GM23338 (cell line): ENCODE measurements at regions not wholly inside any gene's neighbourhood (a gene's known extent, or its start where the extent isn't known, plus 50 kb on each side); places are given as distances from the start of the nearest gene placed in this dataset.

Experiments
- ATAC-seq: fragments of 200-7000 bp; cut with Tn5 transposase; 3 replicates; pipeline ENCODE4 v1.9.1; 2020
- DNase-seq: peaks from one replicate; pipeline ENCODE4 v3.0.0-alpha.2; 2015; ENCODE audit warnings: low spot score
- H2AFZ ChIP-seq: fragments of 200-600 bp; sonication (generic); 2 replicates; pipeline ENCODE4 v1.8.0; 2016; ENCODE audit warnings: antibody characterized with exemption, mild to moderate bottlenecking, moderate library complexity
- H3F3A ChIP-seq: fragments of 200-600 bp; sonication (generic); replicated peaks from 2 replicates; pipeline ENCODE4 v1.8.0; 2017; ENCODE audit warnings: antibody characterized with exemption, mixed run types, low read depth
- H3K27ac ChIP-seq: fragments of 200-600 bp; sonication (generic); 2 replicates; pipeline ENCODE4 v1.6.1; 2016; ENCODE audit warnings: low read depth
- H3K27me3 ChIP-seq: fragments of 200-600 bp; sonication (generic); 2 replicates; pipeline ENCODE4 v1.8.0; 2016; ENCODE audit warnings: mild to moderate bottlenecking, mixed run types, moderate library complexity; ENCODE audit not compliant: insufficient read depth
- H3K36me3 ChIP-seq: fragments of 200-600 bp; sonication (generic); 2 replicates; pipeline ENCODE4 v1.8.0; 2016; ENCODE audit warnings: mild to moderate bottlenecking; ENCODE audit not compliant: insufficient read depth
- H3K4me1 ChIP-seq: fragments of 200-600 bp; sonication (generic); 2 replicates; pipeline ENCODE4 v1.8.0; 2016; ENCODE audit warnings: mild to moderate bottlenecking, moderate library complexity; ENCODE audit not compliant: insufficient read depth
- H3K4me2 ChIP-seq: fragments of 200-600 bp; sonication (generic); 2 replicates; pipeline ENCODE4 v1.7.1; 2017; ENCODE audit warnings: mixed run types
- H3K4me3 ChIP-seq: fragments of 200-600 bp; sonication (generic); 2 replicates; pipeline ENCODE4 v1.6.1; 2016; ENCODE audit warnings: mixed run types
- H3K79me2 ChIP-seq: fragments of 200-600 bp; sonication (generic); replicated peaks from 2 replicates; pipeline ENCODE4 v1.8.0; 2017; ENCODE audit warnings: mild to moderate bottlenecking; ENCODE audit not compliant: insufficient read depth
- H3K9me2 ChIP-seq: fragments of 200-600 bp; sonication (generic); 2 replicates; pipeline ENCODE4 v1.8.0; 2017; ENCODE audit not compliant: insufficient read depth
- H4K20me1 ChIP-seq: fragments of 200-600 bp; sonication (generic); replicated peaks from 2 replicates; pipeline ENCODE4 v1.8.0; 2017; ENCODE audit warnings: mild to moderate bottlenecking; ENCODE audit not compliant: insufficient read depth
- H3K27ac Mint-ChIP-seq: 2 replicates; pipeline ENCODE4 v1.8.0; 2020; ENCODE audit warnings: inconsistent platforms, mild to moderate bottlenecking, moderate library complexity, mixed read lengths
- H3K27me3 Mint-ChIP-seq: 3 replicates; pipeline ENCODE4 v1.8.0; 2022; ENCODE audit warnings: low read depth, mild to moderate bottlenecking, moderate library complexity, mixed read lengths, inconsistent platforms; ENCODE audit not compliant: insufficient read depth, poor library complexity
- H3K36me3 Mint-ChIP-seq: 3 replicates; pipeline ENCODE4 v1.8.0; 2021; ENCODE audit warnings: low read depth, mild to moderate bottlenecking, inconsistent platforms, moderate library complexity, mixed read lengths
- H3K4me1 Mint-ChIP-seq: 3 replicates; pipeline ENCODE4 v1.8.0; 2020; ENCODE audit warnings: mild to moderate bottlenecking, inconsistent platforms, mixed read lengths
- H3K4me3 Mint-ChIP-seq: 3 replicates; pipeline ENCODE4 v1.8.0; 2021; ENCODE audit warnings: moderate library complexity, mild to moderate bottlenecking, inconsistent platforms, mixed read lengths
- H3K9me3 Mint-ChIP-seq: 3 replicates; pipeline ENCODE4 v1.8.0; 2020; ENCODE audit warnings: moderate library complexity, mild to moderate bottlenecking, inconsistent platforms, mixed read lengths
- CREB1 ChIP-seq: fragments of 250-450 bp; sonication (Bioruptor Pico); IDR thresholded peaks from 2 replicates; pipeline ENCODE4 v1.5.0; 2020; ENCODE audit warnings: low read depth, mild to moderate bottlenecking, moderate library complexity
- EZH2 ChIP-seq: fragments of 200-600 bp; sonication (generic); IDR thresholded peaks from one replicate; pipeline ENCODE4 v1.8.0; 2017; ENCODE audit warnings: antibody characterized with exemption, mild to moderate bottlenecking, low read depth; ENCODE audit not compliant: unreplicated experiment
- EZH2phosphoT487 ChIP-seq: fragments of 200-600 bp; sonication (generic); IDR thresholded peaks from one replicate; pipeline ENCODE4 v1.8.1; 2018; ENCODE audit warnings: antibody characterized with exemption; ENCODE audit not compliant: unreplicated experiment
- JUNB ChIP-seq: IDR thresholded peaks from one replicate; pipeline ENCODE4 v1.6.1; 2016; ENCODE audit warnings: antibody characterized with exemption; ENCODE audit not compliant: unreplicated experiment
- NANOG ChIP-seq: IDR thresholded peaks from 2 replicates; pipeline ENCODE4 v1.6.1; 2016; ENCODE audit warnings: antibody characterized with exemption, borderline replicate concordance
- POLR2AphosphoS5 ChIP-seq: IDR thresholded peaks from 2 replicates; pipeline ENCODE4 v1.6.1; 2016; ENCODE audit warnings: antibody characterized with exemption, low read depth
- STAT1 ChIP-seq: IDR thresholded peaks from one replicate; pipeline ENCODE4 v1.6.1; 2016; ENCODE audit warnings: antibody characterized with exemption; ENCODE audit not compliant: unreplicated experiment
- ZNF114 ChIP-seq: fragments of 250-450 bp; sonication (Bioruptor Pico); IDR thresholded peaks from 2 replicates; pipeline ENCODE4 v1.5.0; 2020; ENCODE audit warnings: mild to moderate bottlenecking, moderate library complexity
- ZNF331 ChIP-seq: fragments of 250-450 bp; sonication (Bioruptor Pico); IDR thresholded peaks from 2 replicates; pipeline ENCODE4 v1.5.0; 2020; ENCODE audit warnings: low read depth, mild to moderate bottlenecking, moderate library complexity
- TF ChIP-seq, protein P1 (sequence below), 2 experiments: fragments of 200-600 bp in 1 of 2; sonication (generic) in 1 of 2; conservative IDR thresholded peaks; 2 replicates each; pipeline versions ENCODE4 v1.5.1 to v1.6.1; 2016 to 2017; ENCODE audit warnings: antibody characterized with exemption in 2 of 2, low read depth in 2 of 2, mild to moderate bottlenecking in 2 of 2, moderate library complexity in 1 of 2
- TF ChIP-seq, protein P2 (sequence below): fragments of 250-450 bp; sonication (Bioruptor Pico); IDR thresholded peaks from 2 replicates; pipeline ENCODE4 v1.5.0; 2020; ENCODE audit warnings: mild to moderate bottlenecking, moderate library complexity
- TF ChIP-seq, protein P3 (sequence below): IDR thresholded peaks from 2 replicates; pipeline ENCODE4 v1.6.1; 2016; ENCODE audit warnings: antibody characterized with exemption
- TF ChIP-seq, protein P4 (sequence below): IDR thresholded peaks from one replicate; pipeline ENCODE4 v1.6.1; 2018; ENCODE audit warnings: antibody characterized with exemption; ENCODE audit not compliant: unreplicated experiment

DNA sequence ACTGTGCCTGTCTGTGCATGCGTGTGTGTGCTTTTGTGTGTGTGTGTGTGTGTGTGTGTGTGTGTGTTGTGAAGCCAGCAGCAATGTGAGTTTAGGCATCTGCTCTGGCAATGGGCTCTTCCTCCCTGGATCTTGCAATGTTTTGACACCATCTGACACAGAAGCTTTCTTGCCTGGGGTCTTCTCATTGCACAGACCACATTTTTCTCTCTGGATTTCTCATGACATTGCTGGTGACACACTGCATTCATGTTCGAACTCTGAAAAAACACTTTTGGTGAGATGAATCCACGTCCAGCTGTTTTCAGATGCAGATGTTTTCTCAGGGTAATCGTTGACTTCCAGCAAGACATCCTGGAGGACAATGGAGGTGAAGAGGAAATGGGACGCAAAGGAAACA is 63.0 kb upstream of the FZD8 start:
- no peak overlapping the region for H3K27ac Mint-ChIP-seq
- H3K4me2 ChIP-seq: 0 out of 2 replicates have a peak overlapping the region, but pooled peaks have one; percentile 20
- H3K36me3 Mint-ChIP-seq: peaks cover 6% of the 10 kb centered on the region; the same call in 2 of the 3 replicates
- no peak overlapping the region for H3K4me3 ChIP-seq
- DNase-seq (no peak), ATAC-seq (no peak)
- no peak for TF ChIP-seq NANOG
- TF ChIP-seq, protein P1, sequence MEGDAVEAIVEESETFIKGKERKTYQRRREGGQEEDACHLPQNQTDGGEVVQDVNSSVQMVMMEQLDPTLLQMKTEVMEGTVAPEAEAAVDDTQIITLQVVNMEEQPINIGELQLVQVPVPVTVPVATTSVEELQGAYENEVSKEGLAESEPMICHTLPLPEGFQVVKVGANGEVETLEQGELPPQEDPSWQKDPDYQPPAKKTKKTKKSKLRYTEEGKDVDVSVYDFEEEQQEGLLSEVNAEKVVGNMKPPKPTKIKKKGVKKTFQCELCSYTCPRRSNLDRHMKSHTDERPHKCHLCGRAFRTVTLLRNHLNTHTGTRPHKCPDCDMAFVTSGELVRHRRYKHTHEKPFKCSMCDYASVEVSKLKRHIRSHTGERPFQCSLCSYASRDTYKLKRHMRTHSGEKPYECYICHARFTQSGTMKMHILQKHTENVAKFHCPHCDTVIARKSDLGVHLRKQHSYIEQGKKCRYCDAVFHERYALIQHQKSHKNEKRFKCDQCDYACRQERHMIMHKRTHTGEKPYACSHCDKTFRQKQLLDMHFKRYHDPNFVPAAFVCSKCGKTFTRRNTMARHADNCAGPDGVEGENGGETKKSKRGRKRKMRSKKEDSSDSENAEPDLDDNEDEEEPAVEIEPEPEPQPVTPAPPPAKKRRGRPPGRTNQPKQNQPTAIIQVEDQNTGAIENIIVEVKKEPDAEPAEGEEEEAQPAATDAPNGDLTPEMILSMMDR (conservative IDR thresholded peaks at IDR 0.05; ENCODE audit: low read depth in 2 of 2): no peak
- no peak for TF ChIP-seq CREB1 (CRISPR knock-in tag)
- no peak for TF ChIP-seq ZNF114
- no peak for TF ChIP-seq POLR2AphosphoS5
- no peak for TF ChIP-seq JUNB
- no peak for TF ChIP-seq EZH2phosphoT487
- no peak for TF ChIP-seq ZNF331
- TF ChIP-seq, protein P2, sequence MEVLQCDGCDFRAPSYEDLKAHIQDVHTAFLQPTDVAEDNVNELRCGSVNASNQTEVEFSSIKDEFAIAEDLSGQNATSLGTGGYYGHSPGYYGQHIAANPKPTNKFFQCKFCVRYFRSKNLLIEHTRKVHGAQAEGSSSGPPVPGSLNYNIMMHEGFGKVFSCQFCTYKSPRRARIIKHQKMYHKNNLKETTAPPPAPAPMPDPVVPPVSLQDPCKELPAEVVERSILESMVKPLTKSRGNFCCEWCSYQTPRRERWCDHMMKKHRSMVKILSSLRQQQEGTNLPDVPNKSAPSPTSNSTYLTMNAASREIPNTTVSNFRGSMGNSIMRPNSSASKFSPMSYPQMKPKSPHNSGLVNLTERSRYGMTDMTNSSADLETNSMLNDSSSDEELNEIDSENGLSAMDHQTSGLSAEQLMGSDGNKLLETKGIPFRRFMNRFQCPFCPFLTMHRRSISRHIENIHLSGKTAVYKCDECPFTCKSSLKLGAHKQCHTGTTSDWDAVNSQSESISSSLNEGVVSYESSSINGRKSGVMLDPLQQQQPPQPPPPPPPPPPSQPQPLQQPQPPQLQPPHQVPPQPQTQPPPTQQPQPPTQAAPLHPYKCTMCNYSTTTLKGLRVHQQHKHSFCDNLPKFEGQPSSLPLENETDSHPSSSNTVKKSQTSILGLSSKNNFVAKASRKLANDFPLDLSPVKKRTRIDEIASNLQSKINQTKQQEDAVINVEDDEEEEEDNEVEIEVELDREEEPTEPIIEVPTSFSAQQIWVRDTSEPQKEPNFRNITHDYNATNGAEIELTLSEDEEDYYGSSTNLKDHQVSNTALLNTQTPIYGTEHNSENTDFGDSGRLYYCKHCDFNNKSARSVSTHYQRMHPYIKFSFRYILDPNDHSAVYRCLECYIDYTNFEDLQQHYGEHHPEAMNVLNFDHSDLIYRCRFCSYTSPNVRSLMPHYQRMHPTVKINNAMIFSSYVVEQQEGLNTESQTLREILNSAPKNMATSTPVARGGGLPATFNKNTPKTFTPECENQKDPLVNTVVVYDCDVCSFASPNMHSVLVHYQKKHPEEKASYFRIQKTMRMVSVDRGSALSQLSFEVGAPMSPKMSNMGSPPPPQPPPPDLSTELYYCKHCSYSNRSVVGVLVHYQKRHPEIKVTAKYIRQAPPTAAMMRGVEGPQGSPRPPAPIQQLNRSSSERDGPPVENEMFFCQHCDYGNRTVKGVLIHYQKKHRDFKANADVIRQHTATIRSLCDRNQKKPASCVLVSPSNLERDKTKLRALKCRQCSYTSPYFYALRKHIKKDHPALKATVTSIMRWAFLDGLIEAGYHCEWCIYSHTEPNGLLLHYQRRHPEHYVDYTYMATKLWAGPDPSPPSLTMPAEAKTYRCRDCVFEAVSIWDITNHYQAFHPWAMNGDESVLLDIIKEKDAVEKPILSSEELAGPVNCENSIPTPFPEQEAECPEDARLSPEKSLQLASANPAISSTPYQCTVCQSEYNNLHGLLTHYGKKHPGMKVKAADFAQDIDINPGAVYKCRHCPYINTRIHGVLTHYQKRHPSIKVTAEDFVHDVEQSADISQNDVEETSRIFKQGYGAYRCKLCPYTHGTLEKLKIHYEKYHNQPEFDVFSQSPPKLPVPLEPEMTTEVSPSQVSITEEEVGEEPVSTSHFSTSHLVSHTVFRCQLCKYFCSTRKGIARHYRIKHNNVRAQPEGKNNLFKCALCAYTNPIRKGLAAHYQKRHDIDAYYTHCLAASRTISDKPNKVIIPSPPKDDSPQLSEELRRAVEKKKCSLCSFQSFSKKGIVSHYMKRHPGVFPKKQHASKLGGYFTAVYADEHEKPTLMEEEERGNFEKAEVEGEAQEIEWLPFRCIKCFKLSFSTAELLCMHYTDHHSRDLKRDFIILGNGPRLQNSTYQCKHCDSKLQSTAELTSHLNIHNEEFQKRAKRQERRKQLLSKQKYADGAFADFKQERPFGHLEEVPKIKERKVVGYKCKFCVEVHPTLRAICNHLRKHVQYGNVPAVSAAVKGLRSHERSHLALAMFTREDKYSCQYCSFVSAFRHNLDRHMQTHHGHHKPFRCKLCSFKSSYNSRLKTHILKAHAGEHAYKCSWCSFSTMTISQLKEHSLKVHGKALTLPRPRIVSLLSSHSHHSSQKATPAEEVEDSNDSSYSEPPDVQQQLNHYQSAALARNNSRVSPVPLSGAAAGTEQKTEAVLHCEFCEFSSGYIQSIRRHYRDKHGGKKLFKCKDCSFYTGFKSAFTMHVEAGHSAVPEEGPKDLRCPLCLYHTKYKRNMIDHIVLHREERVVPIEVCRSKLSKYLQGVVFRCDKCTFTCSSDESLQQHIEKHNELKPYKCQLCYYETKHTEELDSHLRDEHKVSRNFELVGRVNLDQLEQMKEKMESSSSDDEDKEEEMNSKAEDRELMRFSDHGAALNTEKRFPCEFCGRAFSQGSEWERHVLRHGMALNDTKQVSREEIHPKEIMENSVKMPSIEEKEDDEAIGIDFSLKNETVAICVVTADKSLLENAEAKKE (CRISPR knock-in tag): no peak
- TF ChIP-seq, protein P3, sequence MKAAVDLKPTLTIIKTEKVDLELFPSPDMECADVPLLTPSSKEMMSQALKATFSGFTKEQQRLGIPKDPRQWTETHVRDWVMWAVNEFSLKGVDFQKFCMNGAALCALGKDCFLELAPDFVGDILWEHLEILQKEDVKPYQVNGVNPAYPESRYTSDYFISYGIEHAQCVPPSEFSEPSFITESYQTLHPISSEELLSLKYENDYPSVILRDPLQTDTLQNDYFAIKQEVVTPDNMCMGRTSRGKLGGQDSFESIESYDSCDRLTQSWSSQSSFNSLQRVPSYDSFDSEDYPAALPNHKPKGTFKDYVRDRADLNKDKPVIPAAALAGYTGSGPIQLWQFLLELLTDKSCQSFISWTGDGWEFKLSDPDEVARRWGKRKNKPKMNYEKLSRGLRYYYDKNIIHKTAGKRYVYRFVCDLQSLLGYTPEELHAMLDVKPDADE: no peak
- no peak for TF ChIP-seq STAT1
- TF ChIP-seq EZH2: no peak
- TF ChIP-seq, protein P4, sequence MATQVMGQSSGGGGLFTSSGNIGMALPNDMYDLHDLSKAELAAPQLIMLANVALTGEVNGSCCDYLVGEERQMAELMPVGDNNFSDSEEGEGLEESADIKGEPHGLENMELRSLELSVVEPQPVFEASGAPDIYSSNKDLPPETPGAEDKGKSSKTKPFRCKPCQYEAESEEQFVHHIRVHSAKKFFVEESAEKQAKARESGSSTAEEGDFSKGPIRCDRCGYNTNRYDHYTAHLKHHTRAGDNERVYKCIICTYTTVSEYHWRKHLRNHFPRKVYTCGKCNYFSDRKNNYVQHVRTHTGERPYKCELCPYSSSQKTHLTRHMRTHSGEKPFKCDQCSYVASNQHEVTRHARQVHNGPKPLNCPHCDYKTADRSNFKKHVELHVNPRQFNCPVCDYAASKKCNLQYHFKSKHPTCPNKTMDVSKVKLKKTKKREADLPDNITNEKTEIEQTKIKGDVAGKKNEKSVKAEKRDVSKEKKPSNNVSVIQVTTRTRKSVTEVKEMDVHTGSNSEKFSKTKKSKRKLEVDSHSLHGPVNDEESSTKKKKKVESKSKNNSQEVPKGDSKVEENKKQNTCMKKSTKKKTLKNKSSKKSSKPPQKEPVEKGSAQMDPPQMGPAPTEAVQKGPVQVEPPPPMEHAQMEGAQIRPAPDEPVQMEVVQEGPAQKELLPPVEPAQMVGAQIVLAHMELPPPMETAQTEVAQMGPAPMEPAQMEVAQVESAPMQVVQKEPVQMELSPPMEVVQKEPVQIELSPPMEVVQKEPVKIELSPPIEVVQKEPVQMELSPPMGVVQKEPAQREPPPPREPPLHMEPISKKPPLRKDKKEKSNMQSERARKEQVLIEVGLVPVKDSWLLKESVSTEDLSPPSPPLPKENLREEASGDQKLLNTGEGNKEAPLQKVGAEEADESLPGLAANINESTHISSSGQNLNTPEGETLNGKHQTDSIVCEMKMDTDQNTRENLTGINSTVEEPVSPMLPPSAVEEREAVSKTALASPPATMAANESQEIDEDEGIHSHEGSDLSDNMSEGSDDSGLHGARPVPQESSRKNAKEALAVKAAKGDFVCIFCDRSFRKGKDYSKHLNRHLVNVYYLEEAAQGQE: no peak
- no peak overlapping the region for H3K4me3 Mint-ChIP-seq
- H3K9me2 ChIP-seq: no peaks in the 10 kb centered on the region
- H3K27me3 ChIP-seq: no peaks in the 10 kb centered on the region
- no peaks in the 10 kb centered on the region for H3K36me3 ChIP-seq
- H3K27ac ChIP-seq: no peak overlapping the region
- no peaks in the 10 kb centered on the region for H4K20me1 ChIP-seq
- H3K4me1 ChIP-seq: peaks cover 18% of the 10 kb centered on the region
- peaks cover 11% of the 10 kb centered on the region for H3K4me1 Mint-ChIP-seq
- H2AFZ ChIP-seq: peak overlapping the region; percentile 86
- peaks cover 8% of the 10 kb centered on the region for H3K27me3 Mint-ChIP-seq
- no peaks in the 10 kb centered on the region for H3F3A ChIP-seq
- no peaks in the 10 kb centered on the region for H3K79me2 ChIP-seq
- H3K9me3 Mint-ChIP-seq: peaks cover 16% of the 10 kb centered on the region
